ENCODE measurements at regions not wholly inside any gene's neighbourhood (a gene's known extent, or its start where the extent isn't known, plus 50 kb on each side); places are given as distances from the start of the nearest gene placed in this dataset.

GRCh38 chr11:112777283-112777751 is 183.9 kb upstream of the NCAM1 start:
- TF ChIP-seq ZNF232 (CRISPR knock-in tag; IDR thresholded peaks at IDR 0.05; ENCODE audit: borderline replicate concordance): no peak
- no peak for TF ChIP-seq ZNF121 (CRISPR knock-in tag; IDR thresholded peaks at IDR 0.05)

Measured in HepG2 (cell line).